Vagina (tissue), 2 donors: ENCODE measurements at regions not wholly inside any gene's neighbourhood (a gene's known extent, or its start where the extent isn't known, plus 50 kb on each side); places are given as distances from the start of the nearest gene placed in this dataset.

Experiments
- DNase-seq, 2 donors: peaks; one replicate each; pipeline ENCODE4 v3.0.0-alpha.2; 2017; ENCODE audit errors: extremely low spot score in 2 of 2
- H3K27ac ChIP-seq: fragments of 200-600 bp; sonication (generic); one replicate; pipeline ENCODE4 v1.5.1; 2019
- H3K27me3 ChIP-seq: fragments of 200-600 bp; sonication (generic); one replicate; pipeline ENCODE4 v1.5.1; 2019
- H3K36me3 ChIP-seq, 2 donors: fragments of 200-600 bp; sonication (generic); one replicate each; pipeline ENCODE4 v1.5.1; 2017 to 2019
- H3K4me1 ChIP-seq: fragments of 200-600 bp; sonication (generic); one replicate; pipeline ENCODE4 v1.5.1; 2019
- H3K4me3 ChIP-seq, 2 donors: fragments of 200-600 bp; sonication (generic); 1 replicate in 1 of 2; 2 replicates in 1 of 2; pipeline ENCODE4 v1.5.1; 2016 to 2019
- H3K9me3 ChIP-seq: fragments of 200-600 bp; sonication (generic); one replicate; pipeline ENCODE4 v1.5.1; 2019
- CTCF ChIP-seq, 3 experiments: fragments of 450-650 bp in 2 of 3; fragments of 200-600 bp in 1 of 3; sonication (generic) in 1 of 3; IDR thresholded peaks; one replicate each; pipeline ENCODE4 v1.5.1; 2017 to 2019; ENCODE audit warnings: antibody characterized with exemption in 3 of 3, mild to moderate bottlenecking in 2 of 3, moderate library complexity in 2 of 3
- POLR2A ChIP-seq, 2 donors: fragments of 450-650 bp; IDR thresholded peaks; one replicate each; pipeline ENCODE4 v1.6.1; 2017; ENCODE audit warnings: antibody characterized with exemption in 2 of 2, mild to moderate bottlenecking in 2 of 2, moderate library complexity in 2 of 2
- POLR2AphosphoS5 ChIP-seq, 2 donors: sonication (generic); formaldehyde crosslinking; IDR thresholded peaks; one replicate each; pipeline ENCODE4 v1.9.0; 2017; ENCODE audit warnings: antibody characterized with exemption in 2 of 2, mild to moderate bottlenecking in 2 of 2, low read depth in 1 of 2; ENCODE audit not compliant: insufficient read depth in 1 of 2
- intact Hi-C: fragments of 100-400 bp; cut with DNase I; formaldehyde crosslinking; loops from one replicate; pipeline ENCODE4 v1.15.1; 2023

- Histone ChIP-seq H3K27me3 (no peaks in the 10 kb centered on the region), H3K9me3 (no peaks in the 10 kb centered on the region), H3K36me3 (no peaks in the 10 kb centered on the region), H3K4me1 (no peaks in the 10 kb centered on the region), H3K4me3 (no peak overlapping the region), H3K27ac (no peak overlapping the region)
- DNase-seq = no peak
- TF ChIP-seq POLR2A (IDR thresholded peaks at IDR 0.05) (no peak), CTCF (IDR thresholded peaks at IDR 0.05) (no peak), POLR2AphosphoS5 (IDR thresholded peaks at IDR 0.05; ENCODE audit: insufficient read depth in 1 of 2, low read depth in 1 of 2) (no peak)
- intact Hi-C loops = no loop called here
Observed at GRCh38 chr13:57036290-57036689, 104.4 kb upstream of the PRR20A start.

- no peaks in the 10 kb centered on the region for H3K9me3 ChIP-seq
- intact Hi-C loops = no loop called here
- TF ChIP-seq POLR2A (IDR thresholded peaks at IDR 0.05) = no peak
- TF ChIP-seq POLR2AphosphoS5 (IDR thresholded peaks at IDR 0.05; ENCODE audit: insufficient read depth in 1 of 2, low read depth in 1 of 2) = no peak
- no peak for TF ChIP-seq CTCF (IDR thresholded peaks at IDR 0.05)
- no peaks in the 10 kb centered on the region for H3K27me3 ChIP-seq
- no peak overlapping the region for H3K4me3 ChIP-seq
- DNase-seq = no peak
- H3K27ac ChIP-seq = no peak overlapping the region
- H3K36me3 ChIP-seq = no peaks in the 10 kb centered on the region
- H3K4me1 ChIP-seq = no peaks in the 10 kb centered on the region
Observed at GRCh38 chr13:57044910-57045309, 95.8 kb upstream of the PRR20A start.

GRCh38 chr13:57045826-57046546, 94.7 kb upstream of the PRR20A start:
- no peaks in the 10 kb centered on the region for H3K9me3 ChIP-seq
- no peak overlapping the region for H3K27ac ChIP-seq
- H3K4me3 ChIP-seq = no peak overlapping the region
- no peak for DNase-seq
- no peak for TF ChIP-seq POLR2AphosphoS5 (IDR thresholded peaks at IDR 0.05; ENCODE audit: insufficient read depth in 1 of 2, low read depth in 1 of 2)
- TF ChIP-seq CTCF (IDR thresholded peaks at IDR 0.05) = no peak
- TF ChIP-seq POLR2A (IDR thresholded peaks at IDR 0.05) = no peak
- H3K4me1 ChIP-seq = no peaks in the 10 kb centered on the region
- H3K36me3 ChIP-seq = no peaks in the 10 kb centered on the region
- no peaks in the 10 kb centered on the region for H3K27me3 ChIP-seq
- intact Hi-C loops = no loop called here

- intact Hi-C loops = no loop called here
Observed at GRCh38 chr13:57056601-57057180, 84.0 kb upstream of the PRR20A start.

More at GRCh38 chr13:57056601-57057180, 84.0 kb upstream of the PRR20A start:
- no peaks in the 10 kb centered on the region for H3K4me1 ChIP-seq
- no peaks in the 10 kb centered on the region for H3K36me3 ChIP-seq
- no peaks in the 10 kb centered on the region for H3K27me3 ChIP-seq
- no peak for TF ChIP-seq POLR2A (IDR thresholded peaks at IDR 0.05)
- no peak for TF ChIP-seq POLR2AphosphoS5 (IDR thresholded peaks at IDR 0.05; ENCODE audit: insufficient read depth in 1 of 2, low read depth in 1 of 2)
- no peak for TF ChIP-seq CTCF (IDR thresholded peaks at IDR 0.05)
- no peak for DNase-seq
- H3K4me3 ChIP-seq = no peak overlapping the region
- no peak overlapping the region for H3K27ac ChIP-seq
- H3K9me3 ChIP-seq = no peaks in the 10 kb centered on the region
